Left ventricle myocardium inferior (tissue), 1 donor: ENCODE measurements at regions not wholly inside any gene's neighbourhood (a gene's known extent, or its start where the extent isn't known, plus 50 kb on each side); places are given as distances from the start of the nearest gene placed in this dataset.

Experiments
- DNase-seq: peaks from one replicate; pipeline ENCODE4 v3.0.0-alpha.2; 2020
- H3K27ac ChIP-seq: fragments of 200-600 bp; replicated peaks from 2 replicates; pipeline ENCODE4 v1.8.0; 2021
- H3K27me3 ChIP-seq: fragments of 200-600 bp; 2 replicates; pipeline ENCODE4 v1.8.0; 2021; ENCODE audit warnings: low read depth
- H3K36me3 ChIP-seq: fragments of 200-600 bp; 2 replicates; pipeline ENCODE4 v1.8.0; 2021
- H3K4me1 ChIP-seq: fragments of 200-600 bp; 2 replicates; pipeline ENCODE4 v1.8.0; 2021
- H3K4me3 ChIP-seq: fragments of 200-600 bp; 2 replicates; pipeline ENCODE4 v1.8.0; 2021; ENCODE audit warnings: mild to moderate bottlenecking, moderate library complexity
- H3K9me3 ChIP-seq: fragments of 200-600 bp; replicated peaks from 2 replicates; pipeline ENCODE4 v1.8.0; 2021
- CTCF ChIP-seq: fragments of 200-600 bp; IDR thresholded peaks from 2 replicates; pipeline ENCODE4 v1.8.0; 2021; ENCODE audit warnings: antibody characterized with exemption, mild to moderate bottlenecking, borderline replicate concordance
- intact Hi-C: fragments of 100-400 bp; cut with micrococcal nuclease; formaldehyde crosslinking; loops from one replicate; pipeline ENCODE4 v1.11.0; 2022
- donor health status: DM: no; HTN: yes; CAD: no; lungs with severe emphysema.

GRCh38 chr4:121484633-121485032 lies 103.8 kb upstream of the QRFPR start:
- TF ChIP-seq CTCF = peak; percentile 80
- intact Hi-C loops = loop anchor here (5.0 kb wide), 1 partner anchor 173 kb away; no protein-coding TSS in a partner anchor
- no peak for DNase-seq
- Histone ChIP-seq H3K9me3 (no peaks in the 10 kb centered on the region), H3K27me3 (no peaks in the 10 kb centered on the region), H3K4me3 (no peak overlapping the region), H3K27ac (no peak overlapping the region), H3K36me3 (no peaks in the 10 kb centered on the region), H3K4me1 (no peaks in the 10 kb centered on the region)

- Histone ChIP-seq H3K4me1 (no peaks in the 10 kb centered on the region), H3K27me3 (no peaks in the 10 kb centered on the region), H3K4me3 (no peak overlapping the region), H3K27ac (no peak overlapping the region), H3K9me3 (no peaks in the 10 kb centered on the region), H3K36me3 (no peaks in the 10 kb centered on the region)
- intact Hi-C loops = loop anchor here (5.0 kb wide), 1 partner anchor 177 kb away; no protein-coding TSS in a partner anchor
- no peak for DNase-seq
- TF ChIP-seq CTCF = no peak
Observed at GRCh38 chr4:121479808-121480207, 99.0 kb upstream of the QRFPR start.

GRCh38 chr4:121477480-121477879 lies 96.7 kb upstream of the QRFPR start:
- Histone ChIP-seq H3K4me3 (no peak overlapping the region), H3K27ac (no peak overlapping the region), H3K9me3 (no peaks in the 10 kb centered on the region), H3K27me3 (no peaks in the 10 kb centered on the region), H3K36me3 (no peaks in the 10 kb centered on the region), H3K4me1 (no peaks in the 10 kb centered on the region)
- no peak for DNase-seq
- no peak for TF ChIP-seq CTCF
- intact Hi-C loops = no loop called here

GRCh38 chr4:121477079-121477478 lies 96.3 kb upstream of the QRFPR start:
- Histone ChIP-seq H3K9me3 (no peaks in the 10 kb centered on the region), H3K4me3 (no peak overlapping the region), H3K36me3 (no peaks in the 10 kb centered on the region), H3K4me1 (no peaks in the 10 kb centered on the region), H3K27ac (no peak overlapping the region), H3K27me3 (no peaks in the 10 kb centered on the region)
- DNase-seq = no peak
- no peak for TF ChIP-seq CTCF
- intact Hi-C loops = no loop called here

GRCh38 chr4:121472937-121473721 lies 92.3 kb upstream of the QRFPR start:
- Histone ChIP-seq H3K36me3 (no peaks in the 10 kb centered on the region), H3K9me3 (no peaks in the 10 kb centered on the region), H3K27me3 (no peaks in the 10 kb centered on the region), H3K27ac (no peak overlapping the region), H3K4me1 (no peaks in the 10 kb centered on the region), H3K4me3 (no peak overlapping the region)
- no peak for TF ChIP-seq CTCF
- intact Hi-C loops = no loop called here
- no peak for DNase-seq
